SU-DHL-6 (cell line): ENCODE measurements at regions not wholly inside any gene's neighbourhood (a gene's known extent, or its start where the extent isn't known, plus 50 kb on each side); places are given as distances from the start of the nearest gene placed in this dataset.

ENCODE experiments used
- H2AFZ ChIP-seq: fragments of 200-600 bp; sonication (generic); 2 replicates; pipeline ENCODE4 v1.6.1; 2014; ENCODE audit warnings: low read depth, mild to moderate bottlenecking, moderate library complexity, mixed read lengths, antibody characterized with exemption, low read length; ENCODE audit not compliant: severe bottlenecking
- H3F3A ChIP-seq: fragments of 200-600 bp; shearing (Covaris generic); 2 replicates; pipeline ENCODE4 v1.6.0; 2016; ENCODE audit warnings: antibody characterized with exemption, mild to moderate bottlenecking; ENCODE audit not compliant: insufficient read depth
- H3K27ac ChIP-seq: fragments of 200-600 bp; sonication (generic); 2 replicates; pipeline ENCODE4 v1.5.1; 2016; ENCODE audit warnings: low read depth, mild to moderate bottlenecking, low read length, moderate library complexity, mixed read lengths
- H3K27me3 ChIP-seq: fragments of 200-600 bp; sonication (generic), shearing (Covaris generic); 2 replicates; pipeline ENCODE4 v1.6.0; 2014; ENCODE audit warnings: mild to moderate bottlenecking, low read length
- H3K36me3 ChIP-seq: fragments of 200-600 bp; sonication (generic); 2 replicates; pipeline ENCODE4 v1.6.1; 2014; ENCODE audit warnings: mild to moderate bottlenecking, low read length, mixed read lengths
- H3K4me2 ChIP-seq: fragments of 300-600, 200-600 bp; shearing (Covaris generic), sonication (generic); 2 replicates; pipeline ENCODE4 v1.6.0; 2014; ENCODE audit warnings: low read length, low read depth, mild to moderate bottlenecking; ENCODE audit not compliant: poor library complexity, severe bottlenecking
- H3K4me3 ChIP-seq: fragments of 200-600 bp; sonication (generic); 2 replicates; pipeline ENCODE4 v1.5.1; 2014; ENCODE audit warnings: antibody characterized with exemption, low read length, mild to moderate bottlenecking, mixed read lengths; ENCODE audit not compliant: insufficient read depth, poor library complexity, severe bottlenecking
- H3K79me2 ChIP-seq: fragments of 200-600 bp; sonication (generic); 2 replicates; pipeline ENCODE4 v1.6.1; 2014; ENCODE audit warnings: mild to moderate bottlenecking, low read length, moderate library complexity; ENCODE audit not compliant: insufficient read depth
- H3K9ac ChIP-seq: fragments of 200-600 bp; sonication (generic); 2 replicates; pipeline ENCODE4 v1.7.0; 2014; ENCODE audit warnings: mild to moderate bottlenecking, low read length
- H3K9me2 ChIP-seq: fragments of 200-600 bp; sonication (generic); replicated peaks from 2 replicates; pipeline ENCODE4 v1.6.1; 2014; ENCODE audit warnings: low read length; ENCODE audit not compliant: insufficient read depth
- H3K9me3 ChIP-seq: fragments of 200-600 bp; sonication (generic); 2 replicates; pipeline ENCODE4 v1.6.1; 2014; ENCODE audit warnings: low read length, mixed read lengths; ENCODE audit not compliant: insufficient read depth
- H4K20me1 ChIP-seq: fragments of 200-600 bp; sonication (generic); 2 replicates; pipeline ENCODE4 v1.6.1; 2014; ENCODE audit warnings: low read depth, mild to moderate bottlenecking, antibody characterized with exemption, low read length, moderate library complexity, mixed read lengths
- EZH2phosphoT487 ChIP-seq: fragments of 200-600 bp; sonication (generic), shearing (Covaris generic); conservative IDR thresholded peaks from 2 replicates; pipeline ENCODE4 v1.6.1; 2018; ENCODE audit warnings: mild to moderate bottlenecking, antibody characterized with exemption, low read length, moderate library complexity, mixed read lengths
- TF ChIP-seq, protein P1 (sequence below): fragments of 200-600 bp; sonication (generic); IDR thresholded peaks from one replicate; pipeline ENCODE4 v1.5.1; 2017; ENCODE audit warnings: antibody characterized with exemption, mild to moderate bottlenecking, low read length, moderate library complexity; ENCODE audit not compliant: insufficient read depth, poor library complexity, severe bottlenecking

DNA sequence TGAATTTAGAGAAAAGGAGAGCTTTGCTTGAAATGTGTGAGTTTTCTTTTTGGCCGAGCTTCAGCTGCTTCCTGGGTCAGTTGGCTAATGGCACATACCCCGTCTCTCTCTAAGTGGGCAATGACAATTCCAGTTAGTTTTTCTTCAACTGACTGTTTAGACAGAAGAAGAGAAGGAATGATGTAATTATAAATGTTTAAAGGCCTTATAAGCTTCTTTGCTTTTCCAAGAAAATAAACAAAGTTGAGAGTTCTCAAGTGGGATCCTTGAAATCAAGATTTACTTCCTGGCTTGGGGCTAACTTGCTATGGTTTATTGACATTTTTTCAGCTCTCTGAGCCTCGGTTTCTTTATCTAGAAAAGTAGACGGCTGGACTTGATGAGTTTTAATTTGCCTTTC, 794.9 kb upstream of the ACVR2A start:
- Histone ChIP-seq H4K20me1 (no peaks in the 10 kb centered on the region), H3K9me2 (no peaks in the 10 kb centered on the region), H3K79me2 (no peaks in the 10 kb centered on the region), H3K36me3 (no peaks in the 10 kb centered on the region), H3K9ac (no peak overlapping the region), H2AFZ (no peak overlapping the region), H3K4me2 (no peak overlapping the region), H3F3A (no peaks in the 10 kb centered on the region), H3K27ac (no peak overlapping the region), H3K4me3 (no peak overlapping the region), H3K9me3 (no peaks in the 10 kb centered on the region), H3K27me3 (no peaks in the 10 kb centered on the region)
- TF ChIP-seq, protein P1, sequence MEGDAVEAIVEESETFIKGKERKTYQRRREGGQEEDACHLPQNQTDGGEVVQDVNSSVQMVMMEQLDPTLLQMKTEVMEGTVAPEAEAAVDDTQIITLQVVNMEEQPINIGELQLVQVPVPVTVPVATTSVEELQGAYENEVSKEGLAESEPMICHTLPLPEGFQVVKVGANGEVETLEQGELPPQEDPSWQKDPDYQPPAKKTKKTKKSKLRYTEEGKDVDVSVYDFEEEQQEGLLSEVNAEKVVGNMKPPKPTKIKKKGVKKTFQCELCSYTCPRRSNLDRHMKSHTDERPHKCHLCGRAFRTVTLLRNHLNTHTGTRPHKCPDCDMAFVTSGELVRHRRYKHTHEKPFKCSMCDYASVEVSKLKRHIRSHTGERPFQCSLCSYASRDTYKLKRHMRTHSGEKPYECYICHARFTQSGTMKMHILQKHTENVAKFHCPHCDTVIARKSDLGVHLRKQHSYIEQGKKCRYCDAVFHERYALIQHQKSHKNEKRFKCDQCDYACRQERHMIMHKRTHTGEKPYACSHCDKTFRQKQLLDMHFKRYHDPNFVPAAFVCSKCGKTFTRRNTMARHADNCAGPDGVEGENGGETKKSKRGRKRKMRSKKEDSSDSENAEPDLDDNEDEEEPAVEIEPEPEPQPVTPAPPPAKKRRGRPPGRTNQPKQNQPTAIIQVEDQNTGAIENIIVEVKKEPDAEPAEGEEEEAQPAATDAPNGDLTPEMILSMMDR, result no peak
- no peak for TF ChIP-seq EZH2phosphoT487

DNA sequence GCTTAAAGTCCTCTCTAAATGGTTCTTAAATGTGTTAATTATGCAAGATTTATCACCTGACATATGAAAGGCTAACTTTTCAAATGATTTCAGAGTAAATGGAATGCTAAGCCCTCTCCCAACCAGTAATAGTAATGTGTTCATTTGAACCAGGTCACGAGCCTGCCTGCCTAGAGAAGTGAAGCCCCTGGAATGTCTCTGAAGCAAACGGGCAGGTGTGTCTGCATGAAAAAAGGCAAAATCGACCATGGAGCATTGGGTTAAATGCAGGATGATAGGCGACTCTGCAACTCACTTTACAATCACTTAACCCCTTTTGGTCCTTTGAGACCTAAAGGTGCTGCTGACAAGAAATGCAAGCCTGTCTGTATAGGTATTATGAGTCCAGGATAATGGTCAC, 798.4 kb upstream of the ACVR2A start:
- Histone ChIP-seq H3K79me2 (no peaks in the 10 kb centered on the region), H3K4me3 (no peak overlapping the region), H3F3A (no peaks in the 10 kb centered on the region), H3K27ac (no peak overlapping the region), H3K9me2 (no peaks in the 10 kb centered on the region), H3K36me3 (no peaks in the 10 kb centered on the region), H2AFZ (no peak overlapping the region), H3K9me3 (no peaks in the 10 kb centered on the region), H3K27me3 (no peaks in the 10 kb centered on the region), H3K4me2 (no peak overlapping the region), H4K20me1 (no peaks in the 10 kb centered on the region), H3K9ac (no peak overlapping the region)
- no peak for TF ChIP-seq EZH2phosphoT487
- TF ChIP-seq, protein P1, result no peak

DNA sequence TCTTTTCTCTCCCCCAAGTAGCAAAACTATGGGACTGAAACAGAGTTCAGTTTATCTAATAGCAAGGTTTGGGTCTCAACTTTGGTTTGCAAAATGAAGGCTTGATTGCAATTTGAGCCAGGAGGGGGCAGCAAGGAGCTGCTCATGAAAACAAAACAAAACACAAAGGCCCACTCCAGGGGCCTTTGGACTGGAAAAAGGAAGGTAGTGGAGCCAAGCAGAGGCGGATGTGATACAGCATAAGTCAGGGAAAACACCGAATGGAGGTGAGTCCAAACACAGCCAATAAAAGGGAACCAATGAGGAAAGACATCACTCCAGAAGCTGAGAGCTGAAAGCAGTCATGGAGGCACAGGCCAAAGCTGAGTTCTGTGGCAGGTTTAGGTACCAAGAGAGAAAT, 799.7 kb upstream of the ACVR2A start:
- Histone ChIP-seq H3K79me2 (no peaks in the 10 kb centered on the region), H4K20me1 (no peaks in the 10 kb centered on the region), H3K36me3 (no peaks in the 10 kb centered on the region), H3K27ac (no peak overlapping the region), H2AFZ (no peak overlapping the region), H3K9ac (no peak overlapping the region), H3K4me2 (no peak overlapping the region), H3K4me3 (no peak overlapping the region), H3F3A (no peaks in the 10 kb centered on the region), H3K9me3 (no peaks in the 10 kb centered on the region), H3K27me3 (no peaks in the 10 kb centered on the region), H3K9me2 (no peaks in the 10 kb centered on the region)
- no peak for TF ChIP-seq EZH2phosphoT487
- TF ChIP-seq, protein P1, result peak; percentile 65

DNA sequence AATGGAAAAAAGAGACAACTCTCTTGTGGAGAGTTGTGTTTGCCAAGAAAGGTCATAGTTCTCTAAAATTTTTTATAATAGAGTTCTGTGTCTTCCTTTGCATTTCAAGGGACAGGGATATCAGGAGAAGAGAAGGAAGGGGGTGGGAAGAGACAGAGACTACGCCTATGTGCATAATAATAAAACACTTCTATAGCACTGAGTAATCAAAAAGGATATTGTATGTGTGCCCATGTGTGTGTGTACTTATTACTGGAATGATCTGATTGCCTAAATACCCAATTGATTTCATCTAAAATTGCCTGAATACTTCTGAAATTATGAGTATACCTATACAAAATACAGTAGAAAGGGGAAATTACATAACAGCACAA, 803.7 kb upstream of the ACVR2A start:
- no peak overlapping the region for H2AFZ ChIP-seq
- H3K9me3 ChIP-seq, result no peaks in the 10 kb centered on the region
- H3K36me3 ChIP-seq, result no peaks in the 10 kb centered on the region
- no peaks in the 10 kb centered on the region for H3K79me2 ChIP-seq
- H3F3A ChIP-seq, result no peaks in the 10 kb centered on the region
- no peak overlapping the region for H3K27ac ChIP-seq
- no peak overlapping the region for H3K9ac ChIP-seq
- no peak overlapping the region for H3K4me3 ChIP-seq
- TF ChIP-seq EZH2phosphoT487, result no peak
- TF ChIP-seq, protein P1, result no peak
- H3K9me2 ChIP-seq, result no peaks in the 10 kb centered on the region
- H3K4me2 ChIP-seq, result no peak overlapping the region
- H4K20me1 ChIP-seq, result no peaks in the 10 kb centered on the region
- no peaks in the 10 kb centered on the region for H3K27me3 ChIP-seq
